GM23248 (cell line): ENCODE measurements at regions not wholly inside any gene's neighbourhood (a gene's known extent, or its start where the extent isn't known, plus 50 kb on each side); places are given as distances from the start of the nearest gene placed in this dataset.

Experiments used
- DNase-seq: peaks from one replicate; pipeline ENCODE4 v3.0.0-alpha.2; 2015
- H2AFZ ChIP-seq: fragments of 200-600 bp; sonication (generic); 2 replicates; pipeline ENCODE4 v1.6.1; 2016; ENCODE audit warnings: antibody characterized with exemption
- H3F3A ChIP-seq: fragments of 200-600 bp; sonication (generic); 2 replicates; pipeline ENCODE4 v1.6.1; 2016; ENCODE audit warnings: mild to moderate bottlenecking, antibody characterized with exemption, mixed run types; ENCODE audit not compliant: insufficient read depth
- H3K27ac ChIP-seq: fragments of 200-600 bp; sonication (generic); 2 replicates; pipeline ENCODE4 v1.5.1; 2016; ENCODE audit warnings: mild to moderate bottlenecking
- H3K27me3 ChIP-seq: fragments of 200-600 bp; sonication (generic); replicated peaks from 2 replicates; pipeline ENCODE4 v1.6.1; 2016; ENCODE audit warnings: mild to moderate bottlenecking; ENCODE audit not compliant: insufficient read depth
- H3K36me3 ChIP-seq: fragments of 200-600 bp; sonication (generic); 2 replicates; pipeline ENCODE4 v1.6.1; 2016; ENCODE audit warnings: low read depth, mild to moderate bottlenecking
- H3K4me1 ChIP-seq: fragments of 200-600 bp; sonication (generic); 2 replicates; pipeline ENCODE4 v1.6.1; 2016; ENCODE audit warnings: mild to moderate bottlenecking; ENCODE audit not compliant: insufficient read depth
- H3K4me2 ChIP-seq: fragments of 200-600 bp; sonication (generic); one replicate; pipeline ENCODE4 v1.6.1; 2016; ENCODE audit warnings: mild to moderate bottlenecking; ENCODE audit not compliant: unreplicated experiment
- H3K4me3 ChIP-seq: fragments of 200-600 bp; sonication (generic); 2 replicates; pipeline ENCODE4 v1.5.1; 2016; ENCODE audit warnings: mild to moderate bottlenecking
- H3K79me2 ChIP-seq: fragments of 200-600 bp; sonication (generic); 2 replicates; pipeline ENCODE4 v1.6.1; 2016; ENCODE audit warnings: mild to moderate bottlenecking; ENCODE audit not compliant: insufficient read depth
- H3K9ac ChIP-seq: fragments of 200-600 bp; sonication (generic); 2 replicates; pipeline ENCODE4 v1.6.1; 2016; ENCODE audit warnings: mild to moderate bottlenecking
- H3K9me2 ChIP-seq: fragments of 200-600 bp; sonication (generic); 2 replicates; pipeline ENCODE4 v1.6.1; 2016; ENCODE audit warnings: mixed run types, mild to moderate bottlenecking, moderate library complexity; ENCODE audit not compliant: insufficient read depth
- H3K9me3 ChIP-seq: fragments of 200-600 bp; sonication (generic); one replicate; pipeline ENCODE4 v1.6.1; 2017; ENCODE audit warnings: low read depth
- H4K20me1 ChIP-seq: fragments of 200-600 bp; sonication (generic); 2 replicates; pipeline ENCODE4 v1.6.0; 2016; ENCODE audit not compliant: insufficient read depth
- EZH2 ChIP-seq: fragments of 200-600 bp; sonication (generic); IDR thresholded peaks from 2 replicates; pipeline ENCODE4 v1.6.1; 2018; ENCODE audit warnings: antibody characterized with exemption, mild to moderate bottlenecking; ENCODE audit not compliant: insufficient read depth, poor library complexity, severe bottlenecking
- EZH2phosphoT487 ChIP-seq: fragments of 200-600 bp; sonication (generic); IDR thresholded peaks from 2 replicates; pipeline ENCODE4 v1.6.1; 2018; ENCODE audit warnings: antibody characterized with exemption, moderate library complexity, mild to moderate bottlenecking, low read depth; ENCODE audit not compliant: insufficient read depth
- WGBS, 2 experiments: methylation state at CpG; one replicate each; pipeline ENCODE4 v1.1.6; 2015 to 2017; ENCODE audit warnings: low lambda C conversion rate in 2 of 2, low coverage in 1 of 2; ENCODE audit errors: missing lambda C conversion rate in 2 of 2; 5-methylcytosine and 5-hydroxymethylcytosine counted together
- in situ Hi-C: fragments of 300-500 bp; cut with MboI; formaldehyde crosslinking; loops from 2 replicates; pipeline ENCODE4 v1.15.0; 2020

- 0 out of 2 replicates have a peak, but pooled peaks cover 5% of the 10 kb centered on the region for H3K9me2 ChIP-seq
- H4K20me1 ChIP-seq = no peaks in the 10 kb centered on the region
- peaks cover 13% of the 10 kb centered on the region for H3F3A ChIP-seq
- H3K79me2 ChIP-seq = no peaks in the 10 kb centered on the region
- TF ChIP-seq EZH2 = no peak
- no peak for TF ChIP-seq EZH2phosphoT487
- H3K9me3 ChIP-seq = no peaks in the 10 kb centered on the region
- DNase-seq = no peak
- no peaks in the 10 kb centered on the region for H3K27me3 ChIP-seq
- peak overlapping the region; percentile 31; the same call in 1 of the 2 replicates for H2AFZ ChIP-seq
- no peak overlapping the region for H3K9ac ChIP-seq
- no peak overlapping the region for H3K27ac ChIP-seq
- H3K36me3 ChIP-seq = no peaks in the 10 kb centered on the region
- peak overlapping the region; percentile 47 for H3K4me2 ChIP-seq
- 93 to 100% methylated on average over 2 of the region's 2 CpGs for WGBS, 2 experiments
- H3K4me3 ChIP-seq = no peak overlapping the region
- in situ Hi-C loops = no loop called here
- peaks cover 20% of the 10 kb centered on the region for H3K4me1 ChIP-seq
These were observed 222.7 kb downstream of the MTHFS start for GRCh38 chr15:79674124-79674465.

GRCh38 chr15:79675982-79676381 is 220.8 kb downstream of the MTHFS start:
- Histone ChIP-seq H3K4me3 (no peak overlapping the region), H2AFZ (no peak overlapping the region), H3K36me3 (no peaks in the 10 kb centered on the region), H4K20me1 (no peaks in the 10 kb centered on the region), H3K9me3 (no peaks in the 10 kb centered on the region), H3K9ac (no peak overlapping the region), H3K27me3 (no peaks in the 10 kb centered on the region), H3K4me1 (peaks cover 27% of the 10 kb centered on the region), H3K9me2 (no peaks in the 10 kb centered on the region), H3F3A (peaks cover 23% of the 10 kb centered on the region), H3K4me2 (no peak overlapping the region), H3K79me2 (no peaks in the 10 kb centered on the region), H3K27ac (no peak overlapping the region)
- 89 to 92% methylated on average over 5 of the region's 5 CpGs for WGBS, 2 experiments
- TF ChIP-seq EZH2phosphoT487 = no peak
- no peak for TF ChIP-seq EZH2
- in situ Hi-C loops = no loop called here
- DNase-seq = peak; percentile 27

- DNase-seq = no peak
- Histone ChIP-seq H3K27me3 (no peaks in the 10 kb centered on the region), H3K9ac (no peak overlapping the region), H3K4me2 (no peak overlapping the region), H3K9me2 (no peaks in the 10 kb centered on the region), H3K27ac (no peak overlapping the region), H4K20me1 (no peaks in the 10 kb centered on the region), H2AFZ (no peak overlapping the region), H3K9me3 (no peaks in the 10 kb centered on the region), H3F3A (peaks cover 28% of the 10 kb centered on the region), H3K4me1 (peaks cover 34% of the 10 kb centered on the region), H3K79me2 (no peaks in the 10 kb centered on the region), H3K36me3 (no peaks in the 10 kb centered on the region), H3K4me3 (no peak overlapping the region)
- TF ChIP-seq EZH2 = no peak
- TF ChIP-seq EZH2phosphoT487 = no peak
- in situ Hi-C loops = no loop called here
- WGBS, 2 experiments = 98 to 100% methylated on average over 2 of the region's 2 CpGs
These were observed 220.2 kb downstream of the MTHFS start for GRCh38 chr15:79676621-79677020.

- TF ChIP-seq EZH2phosphoT487 (no peak), EZH2 (no peak)
- Histone ChIP-seq H3K9ac (no peak overlapping the region), H3K4me1 (peaks cover 40% of the 10 kb centered on the region), H3K27ac (no peak overlapping the region), H3K79me2 (no peaks in the 10 kb centered on the region), H2AFZ (no peak overlapping the region), H3K4me3 (no peak overlapping the region), H3F3A (peaks cover 32% of the 10 kb centered on the region), H3K9me2 (no peaks in the 10 kb centered on the region), H3K27me3 (no peaks in the 10 kb centered on the region), H3K9me3 (no peaks in the 10 kb centered on the region), H4K20me1 (no peaks in the 10 kb centered on the region), H3K4me2 (no peak overlapping the region), H3K36me3 (no peaks in the 10 kb centered on the region)
- 87% methylated on average over 7 of the region's 7 CpGs for WGBS, 2 experiments
- in situ Hi-C loops = no loop called here
- no peak for DNase-seq
These were observed 219.6 kb downstream of the MTHFS start for GRCh38 chr15:79677241-79677640.
